ENCODE measurements at regions not wholly inside any gene's neighbourhood (a gene's known extent, or its start where the extent isn't known, plus 50 kb on each side); places are given as distances from the start of the nearest gene placed in this dataset.

DNA sequence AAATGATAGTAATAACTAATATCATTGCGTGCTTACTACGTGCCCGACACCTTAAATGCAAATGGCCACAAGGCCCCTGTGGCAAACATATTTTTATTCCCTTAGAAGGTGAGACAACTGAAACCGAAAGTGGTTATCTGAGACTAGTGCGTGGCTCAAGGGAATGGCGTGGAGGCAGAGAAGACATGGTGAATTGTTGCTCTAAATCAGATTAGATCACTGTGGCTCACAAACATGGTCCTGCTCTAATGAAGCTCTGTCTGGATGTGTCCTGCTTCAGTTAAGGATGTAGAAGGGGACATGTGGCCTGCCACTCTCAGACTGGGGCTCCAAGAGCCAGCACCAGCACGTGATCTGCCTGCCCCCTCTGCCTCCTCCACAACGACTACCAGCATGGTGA is 124.2 kb upstream of the GMDS start:
- Histone ChIP-seq H3K4me1 (ENCODE audit: insufficient read depth) (no peaks in the 10 kb centered on the region), H3K4me3 (no peak overlapping the region), H3K36me3 (no peaks in the 10 kb centered on the region), H3K27ac (no peak overlapping the region), H3K9me3 (no peaks in the 10 kb centered on the region), H3K27me3 (no peaks in the 10 kb centered on the region)
- TF ChIP-seq EP300 (IDR thresholded peaks at IDR 0.05) = no peak
- intact Hi-C loops (cut with DNase I) = no loop called here
- WGBS, 3 donors = 89 to 97% (median 94%) methylated on average over 8 of the region's 8 CpGs
- DNase-seq = no peak

DNA sequence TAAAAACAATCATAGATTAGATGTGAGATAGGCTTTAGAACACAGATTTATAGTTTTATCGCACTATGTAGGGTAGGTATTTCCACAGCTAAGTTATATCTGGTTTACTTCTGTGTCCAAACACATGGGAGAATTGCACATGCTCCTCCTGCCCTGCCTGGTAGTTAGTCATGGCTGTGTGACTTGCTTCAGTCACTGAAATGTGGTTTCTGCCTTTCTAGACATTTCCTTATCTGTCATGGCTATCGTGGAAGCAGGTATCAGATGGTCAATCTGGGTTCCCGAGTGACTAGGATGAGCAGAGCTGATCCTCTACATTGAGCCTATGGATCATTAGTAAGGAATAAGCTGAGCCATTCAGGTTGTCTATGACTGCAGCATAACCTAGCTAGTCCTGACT is 117.8 kb upstream of the GMDS start:
- Histone ChIP-seq H3K27ac (no peak overlapping the region), H3K27me3 (no peaks in the 10 kb centered on the region), H3K36me3 (no peaks in the 10 kb centered on the region), H3K4me1 (ENCODE audit: insufficient read depth) (no peaks in the 10 kb centered on the region), H3K9me3 (no peaks in the 10 kb centered on the region), H3K4me3 (no peak overlapping the region)
- intact Hi-C loops (cut with DNase I) = no loop called here
- TF ChIP-seq EP300 (IDR thresholded peaks at IDR 0.05) (no peak), POLR2A (IDR thresholded peaks at IDR 0.05) (no peak)
- TF ChIP-seq, protein P1, sequence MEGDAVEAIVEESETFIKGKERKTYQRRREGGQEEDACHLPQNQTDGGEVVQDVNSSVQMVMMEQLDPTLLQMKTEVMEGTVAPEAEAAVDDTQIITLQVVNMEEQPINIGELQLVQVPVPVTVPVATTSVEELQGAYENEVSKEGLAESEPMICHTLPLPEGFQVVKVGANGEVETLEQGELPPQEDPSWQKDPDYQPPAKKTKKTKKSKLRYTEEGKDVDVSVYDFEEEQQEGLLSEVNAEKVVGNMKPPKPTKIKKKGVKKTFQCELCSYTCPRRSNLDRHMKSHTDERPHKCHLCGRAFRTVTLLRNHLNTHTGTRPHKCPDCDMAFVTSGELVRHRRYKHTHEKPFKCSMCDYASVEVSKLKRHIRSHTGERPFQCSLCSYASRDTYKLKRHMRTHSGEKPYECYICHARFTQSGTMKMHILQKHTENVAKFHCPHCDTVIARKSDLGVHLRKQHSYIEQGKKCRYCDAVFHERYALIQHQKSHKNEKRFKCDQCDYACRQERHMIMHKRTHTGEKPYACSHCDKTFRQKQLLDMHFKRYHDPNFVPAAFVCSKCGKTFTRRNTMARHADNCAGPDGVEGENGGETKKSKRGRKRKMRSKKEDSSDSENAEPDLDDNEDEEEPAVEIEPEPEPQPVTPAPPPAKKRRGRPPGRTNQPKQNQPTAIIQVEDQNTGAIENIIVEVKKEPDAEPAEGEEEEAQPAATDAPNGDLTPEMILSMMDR (IDR thresholded peaks at IDR 0.05) = no peak
- DNase-seq = no peak
- WGBS, 3 donors = 44 to 78% (median 62%) methylated on average over 3 of the region's 3 CpGs

DNA sequence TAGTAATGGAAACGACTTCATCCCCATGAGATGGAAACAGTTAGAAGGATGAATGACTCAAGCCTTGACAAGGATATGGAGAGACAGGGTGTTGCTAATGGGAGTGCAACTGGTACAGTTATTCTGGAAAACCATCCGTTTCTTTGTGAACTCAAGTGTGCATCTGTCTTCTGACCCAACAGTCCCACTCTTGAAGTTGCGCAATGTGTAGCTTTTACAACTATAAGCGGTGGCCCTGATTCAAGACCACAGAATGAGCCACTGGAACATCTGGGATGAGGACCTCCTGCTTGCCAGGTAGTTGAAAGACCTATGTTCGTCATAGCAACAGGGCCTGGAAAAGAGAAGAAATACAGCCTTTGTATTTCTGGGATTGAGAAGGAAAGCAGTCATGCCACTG is 115.8 kb upstream of the GMDS start:
- Histone ChIP-seq H3K4me1 (ENCODE audit: insufficient read depth) (no peaks in the 10 kb centered on the region), H3K27me3 (no peaks in the 10 kb centered on the region), H3K36me3 (no peaks in the 10 kb centered on the region), H3K4me3 (no peak overlapping the region), H3K9me3 (no peaks in the 10 kb centered on the region), H3K27ac (no peak overlapping the region)
- no peak for DNase-seq
- intact Hi-C loops (cut with DNase I) = no loop called here
- 94 to 97% (median 94%) methylated on average over 5 of the region's 5 CpGs for WGBS, 3 donors
- no peak for TF ChIP-seq POLR2A (IDR thresholded peaks at IDR 0.05)
- TF ChIP-seq, protein P1 (IDR thresholded peaks at IDR 0.05) = no peak
- no peak for TF ChIP-seq EP300 (IDR thresholded peaks at IDR 0.05)

DNA sequence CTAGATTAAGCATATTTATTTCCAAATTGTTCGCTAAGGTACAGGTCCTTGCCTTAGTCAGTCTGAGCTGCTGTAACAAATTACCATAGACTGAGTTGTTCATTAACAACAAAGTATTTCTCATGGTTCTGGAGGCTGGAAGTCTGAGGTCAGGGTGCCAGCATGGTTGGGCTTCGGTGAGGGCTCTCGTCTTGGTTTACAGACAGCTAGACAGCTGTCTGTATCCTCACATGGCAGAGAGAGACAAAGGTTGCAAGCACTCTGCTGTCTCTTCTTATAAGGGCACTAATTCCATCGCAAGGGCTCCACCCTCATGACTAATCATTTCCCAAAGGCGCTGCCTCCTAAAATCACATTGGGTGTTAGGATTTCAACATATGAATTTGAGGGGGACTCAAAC is 115.3 kb upstream of the GMDS start:
- H3K27me3 ChIP-seq = no peaks in the 10 kb centered on the region
- H3K4me1 ChIP-seq (ENCODE audit: insufficient read depth) = no peaks in the 10 kb centered on the region

DNA sequence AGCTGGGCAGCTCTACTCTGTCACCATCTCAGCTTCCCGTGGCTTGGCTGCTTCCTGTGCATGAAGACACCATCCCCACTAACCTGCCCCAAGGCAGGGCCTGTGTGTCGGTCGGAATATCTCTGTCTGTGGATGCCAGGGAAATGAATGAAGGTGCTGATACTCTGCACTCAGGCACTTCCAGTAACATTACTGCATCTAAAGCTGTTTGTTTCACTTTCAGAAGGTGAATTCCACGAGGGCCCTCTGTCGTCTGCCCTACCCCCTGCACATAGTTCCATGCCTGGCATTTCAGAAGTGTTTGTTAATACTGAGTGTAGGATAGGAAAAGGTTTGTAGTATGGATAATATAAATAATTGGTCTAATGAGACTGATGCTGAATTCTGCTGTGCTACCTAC is 114.7 kb upstream of the GMDS start:
- Histone ChIP-seq H3K36me3 (no peaks in the 10 kb centered on the region), H3K4me3 (no peak overlapping the region), H3K9me3 (no peaks in the 10 kb centered on the region), H3K27me3 (no peaks in the 10 kb centered on the region), H3K4me1 (ENCODE audit: insufficient read depth) (peaks cover 2% of the 10 kb centered on the region), H3K27ac (no peak overlapping the region)
- intact Hi-C loops (cut with DNase I) = no loop called here
- WGBS, 3 donors = 86 to 97% (median 93%) methylated on average over 5 of the region's 5 CpGs
- TF ChIP-seq POLR2A (IDR thresholded peaks at IDR 0.05) = no peak
- no peak for TF ChIP-seq EP300 (IDR thresholded peaks at IDR 0.05)
- TF ChIP-seq, protein P1 (IDR thresholded peaks at IDR 0.05) = no peak
- DNase-seq = no peak

More for the DNA sequence above, 115.3 kb upstream of the GMDS start:
- no peak overlapping the region for H3K4me3 ChIP-seq
- 93 to 97% (median 96%) methylated on average over 5 of the region's 5 CpGs for WGBS, 3 donors
- H3K36me3 ChIP-seq = no peaks in the 10 kb centered on the region
- DNase-seq = no peak
- TF ChIP-seq, protein P1 (IDR thresholded peaks at IDR 0.05) = no peak
- no peak for TF ChIP-seq POLR2A (IDR thresholded peaks at IDR 0.05)
- TF ChIP-seq EP300 (IDR thresholded peaks at IDR 0.05) = no peak
- H3K9me3 ChIP-seq = no peaks in the 10 kb centered on the region
- H3K27ac ChIP-seq = no peak overlapping the region
- intact Hi-C loops (cut with DNase I) = no loop called here
